NCI-H748 treated with DMSO at 0.1 percent for 48 hours (cell line): ENCODE measurements at regions not wholly inside any gene's neighbourhood (a gene's known extent, or its start where the extent isn't known, plus 50 kb on each side); places are given as distances from the start of the nearest gene placed in this dataset.
"Not testable (repeated sequence)": the region's sequence is repeated elsewhere in the genome, so short reads cannot be mapped to it uniquely, and the experiment has no call there.

Experiments used
- DNase-seq: peaks from one replicate; lab custom pipeline; 2025; lab: John Stamatoyannopoulos, UW

GRCh38 chr5:43926923-43927322 is 323.9 kb downstream of the NNT start:
- no peak for DNase-seq

DNA sequence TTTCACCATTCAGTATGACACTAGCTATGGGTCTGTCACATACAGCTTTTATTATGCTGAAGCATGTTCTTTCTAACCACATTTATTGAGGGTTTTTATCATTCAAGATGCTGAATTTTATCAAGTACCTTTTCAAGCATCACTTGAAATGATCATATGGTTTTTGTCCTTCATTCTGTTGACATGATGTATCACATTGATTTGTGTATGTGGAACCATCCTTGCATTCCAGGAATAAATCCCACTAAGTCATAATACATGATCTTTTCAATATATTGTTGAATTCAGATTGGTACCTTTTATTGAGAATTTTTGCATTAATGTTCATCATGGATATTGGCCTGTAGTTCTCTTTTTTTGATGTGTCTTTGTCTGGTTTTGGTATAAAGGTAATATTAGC is 317.4 kb downstream of the NNT start:
- DNase-seq, result no peak

GRCh38 chr5:43917925-43918324 is 314.9 kb downstream of the NNT start:
- no peak for DNase-seq

DNA sequence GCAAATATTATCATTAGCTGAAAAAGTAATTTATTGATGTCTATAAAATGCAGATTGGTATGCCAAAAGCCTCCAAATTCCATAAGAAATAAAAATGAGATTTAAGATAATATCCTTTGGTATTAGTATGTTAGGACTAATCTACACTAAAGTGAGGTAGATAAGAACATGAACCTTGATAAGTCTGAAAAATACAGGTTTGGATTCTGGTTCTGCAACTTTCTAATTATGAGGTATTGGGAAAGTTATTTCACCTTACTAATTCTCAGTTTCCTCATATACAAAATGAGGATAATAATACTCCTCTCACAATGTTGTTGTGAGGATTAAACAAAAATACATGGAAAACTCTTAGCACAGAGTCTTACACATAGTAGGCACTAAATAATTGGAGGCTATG is 300.1 kb downstream of the NNT start:
- DNase-seq, result no peak

GRCh38 chr5:43900974-43901373 is 298.0 kb downstream of the NNT start:
- no peak for DNase-seq

DNA sequence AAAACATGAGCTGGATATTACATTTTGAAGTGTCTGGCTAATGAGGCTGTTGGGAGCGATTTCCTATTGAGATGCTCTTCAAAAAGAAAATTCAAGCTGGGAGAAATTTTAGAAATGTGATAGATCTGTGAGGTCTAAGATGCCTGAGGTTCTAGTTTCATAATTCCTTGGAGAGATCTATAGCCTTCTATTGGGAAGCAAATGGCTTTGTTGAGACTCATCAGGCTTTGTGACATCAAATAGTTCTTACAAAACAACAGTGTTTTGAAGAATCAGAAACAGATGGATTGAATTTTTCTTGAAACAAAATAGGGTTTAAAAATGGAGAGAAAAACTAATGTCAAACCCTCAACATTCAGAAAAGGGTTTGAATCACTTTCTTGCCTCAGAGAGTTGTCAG is 292.9 kb downstream of the NNT start:
- no peak for DNase-seq

- DNase-seq, result no peak
Observed at GRCh38 chr5:43893951-43894684, 291.1 kb downstream of the NNT start.

GRCh38 chr5:43891112-43891511 is 288.1 kb downstream of the NNT start:
- DNase-seq, result no peak

DNA sequence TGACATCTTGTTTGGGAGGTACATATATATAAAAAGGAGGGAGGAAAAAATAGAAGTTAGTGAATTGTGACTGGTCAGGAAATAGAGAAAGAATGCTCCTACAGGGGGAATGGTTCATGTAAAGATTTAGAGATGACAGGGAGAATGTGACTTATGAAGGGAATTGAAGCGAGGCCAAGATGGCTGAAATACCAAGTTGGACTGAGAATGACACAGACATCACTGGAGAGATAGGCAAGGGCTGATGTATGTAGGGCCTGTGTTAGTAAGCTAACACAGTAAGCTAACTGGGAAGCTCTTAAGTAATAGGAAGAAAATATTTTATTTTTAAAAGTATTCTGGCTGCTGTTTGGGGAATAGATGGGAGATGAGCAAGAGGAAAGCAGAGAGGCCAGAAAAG is 286.3 kb downstream of the NNT start:
- DNase-seq, result no peak

DNA sequence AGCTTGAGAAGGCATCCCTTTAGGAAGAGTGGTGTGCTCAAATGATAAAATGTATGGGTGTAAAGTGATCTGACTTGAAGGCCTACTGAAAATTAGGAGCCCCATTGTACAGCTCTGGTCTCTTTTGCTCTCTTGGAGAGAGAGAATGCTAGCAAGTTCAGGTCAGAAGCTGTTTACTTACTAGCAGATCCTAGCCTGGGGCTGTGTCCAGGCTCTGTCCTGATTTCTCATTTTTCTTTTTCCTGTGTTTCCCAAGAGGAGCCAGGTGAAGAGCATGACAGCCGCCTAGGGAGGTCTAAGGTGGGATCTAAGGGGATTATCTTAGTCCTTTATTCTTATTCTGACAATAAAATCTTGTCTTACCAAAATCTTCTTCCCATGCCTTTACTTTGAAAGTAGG is 272.8 kb downstream of the NNT start:
- no peak for DNase-seq

DNA sequence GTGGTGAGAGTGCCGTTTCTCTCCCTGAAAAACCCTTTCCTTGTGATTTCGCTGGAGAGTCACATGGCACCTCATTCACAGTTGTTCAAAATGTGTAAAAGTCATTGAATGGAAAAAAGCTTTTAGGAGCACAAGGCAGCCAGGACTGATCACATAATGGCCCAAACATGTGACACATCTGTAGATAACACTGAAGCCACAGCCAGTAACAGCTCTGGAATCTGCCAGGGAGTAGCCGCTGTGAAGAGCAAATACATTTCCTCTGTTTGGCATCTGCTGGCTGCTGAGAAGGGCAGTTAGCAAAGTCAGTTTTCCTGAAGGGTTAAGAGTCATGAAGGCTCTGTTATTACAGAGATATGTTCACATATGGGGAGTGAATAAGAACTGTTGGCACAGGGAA is 271.8 kb downstream of the NNT start:
- DNase-seq, result no peak

- no peak for DNase-seq
Observed at GRCh38 chr5:43873791-43874190, 270.8 kb downstream of the NNT start.

DNA sequence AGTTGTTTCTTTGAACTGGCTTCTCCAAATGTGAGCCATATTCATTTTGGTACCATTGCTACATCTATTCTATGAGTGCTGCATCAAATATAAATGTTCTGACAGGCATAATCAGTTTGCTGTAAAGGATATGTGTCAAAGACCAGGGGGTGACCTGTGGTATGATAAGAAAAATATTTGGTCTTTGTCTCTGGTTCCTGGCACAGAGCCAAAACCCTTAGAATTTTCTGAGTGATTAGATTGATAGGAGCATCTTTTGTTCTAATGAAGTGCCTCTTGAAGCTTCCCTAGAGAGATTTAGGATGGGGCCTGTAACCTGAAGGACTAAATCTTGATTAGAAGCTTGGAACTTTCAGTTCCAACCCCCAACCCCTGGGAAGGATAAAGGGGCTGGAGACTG is 256.3 kb downstream of the NNT start:
- DNase-seq, result no peak

DNA sequence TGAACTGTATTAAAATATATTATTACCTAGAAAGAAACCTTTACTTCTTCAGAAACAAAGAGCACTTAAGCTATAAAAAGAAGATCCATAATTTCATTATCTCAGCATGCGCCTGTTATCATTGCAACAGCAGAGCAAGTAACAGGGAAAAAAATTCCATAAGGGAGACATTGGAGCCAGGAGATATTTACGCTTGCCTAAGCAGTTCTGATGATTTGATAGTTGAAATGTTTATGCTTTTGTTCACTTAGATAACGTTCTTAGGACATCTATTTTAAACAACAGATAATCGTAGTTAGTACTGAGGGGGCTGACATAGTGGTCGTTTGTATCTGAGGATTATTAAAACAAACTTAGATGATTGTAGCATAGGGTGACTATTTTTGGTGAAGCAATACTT is 252.5 kb downstream of the NNT start:
- no peak for DNase-seq

GRCh38 chr5:43854697-43855292 is 251.8 kb downstream of the NNT start:
- DNase-seq, result no peak

GRCh38 chr5:43852279-43852678 is 249.3 kb downstream of the NNT start:
- no peak for DNase-seq

DNA sequence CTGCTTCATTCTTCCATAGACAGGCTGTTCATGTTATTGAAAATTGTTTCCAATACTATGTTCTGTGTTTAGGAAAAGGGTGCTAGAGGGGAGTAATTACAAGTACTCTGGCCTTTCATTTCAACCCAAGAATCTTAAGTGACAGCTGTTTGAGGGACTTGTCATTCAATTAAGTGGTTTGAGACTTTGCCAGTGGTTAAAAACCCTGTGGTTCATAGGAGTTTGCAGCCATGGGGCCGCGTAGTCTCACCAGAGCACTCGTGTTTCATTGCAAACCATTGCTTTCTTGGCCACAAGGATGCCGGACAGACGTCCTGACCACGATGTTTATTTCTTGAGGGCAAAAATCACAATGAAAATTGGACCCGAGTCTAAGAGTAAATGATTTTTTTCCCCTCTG is 248.8 kb downstream of the NNT start:
- DNase-seq, result no peak

- no peak for DNase-seq
Observed at GRCh38 chr5:43840424-43841125, 237.6 kb downstream of the NNT start.

GRCh38 chr5:43839218-43839617 is 236.2 kb downstream of the NNT start:
- no peak for DNase-seq

GRCh38 chr5:43837996-43838395 is 235.0 kb downstream of the NNT start:
- no peak for DNase-seq

DNA sequence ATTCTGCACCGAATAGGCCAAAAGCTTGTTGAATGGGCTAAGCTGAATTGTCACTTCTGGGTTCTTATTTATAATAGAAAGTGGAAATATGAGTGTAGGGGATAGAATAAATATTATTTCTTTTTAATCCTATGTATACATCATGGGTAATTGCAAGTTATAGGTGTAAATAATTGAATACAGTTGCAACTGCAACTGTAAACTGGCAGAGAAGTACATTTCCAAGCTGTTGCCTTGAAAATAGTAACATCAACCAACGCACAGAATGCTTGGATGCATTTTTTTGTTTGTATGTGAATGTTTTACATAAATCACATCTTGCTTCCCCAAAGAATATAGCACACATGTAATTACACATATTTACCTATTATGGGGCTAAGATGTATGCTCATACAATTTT is 234.1 kb downstream of the NNT start:
- no peak for DNase-seq

DNA sequence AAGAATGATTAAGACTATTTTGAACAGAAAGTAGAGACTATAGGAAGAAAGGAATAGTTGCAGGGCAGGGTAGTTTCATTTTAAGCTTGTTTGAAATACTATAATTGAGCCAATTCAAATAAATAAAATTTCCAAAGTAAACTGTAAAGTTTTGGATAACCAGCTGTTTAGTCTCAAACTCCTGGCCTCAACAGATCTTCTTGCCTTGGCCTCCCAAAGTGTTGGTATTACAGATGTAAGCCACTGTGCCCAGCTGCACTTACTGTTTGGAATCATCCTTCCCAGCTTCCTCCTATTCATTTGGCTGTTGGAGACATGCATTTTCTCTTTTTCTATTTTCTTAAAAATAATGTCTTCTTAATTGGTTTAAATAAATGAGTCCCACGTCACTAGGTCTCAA is 231.0 kb downstream of the NNT start:
- DNase-seq, result no peak

DNA sequence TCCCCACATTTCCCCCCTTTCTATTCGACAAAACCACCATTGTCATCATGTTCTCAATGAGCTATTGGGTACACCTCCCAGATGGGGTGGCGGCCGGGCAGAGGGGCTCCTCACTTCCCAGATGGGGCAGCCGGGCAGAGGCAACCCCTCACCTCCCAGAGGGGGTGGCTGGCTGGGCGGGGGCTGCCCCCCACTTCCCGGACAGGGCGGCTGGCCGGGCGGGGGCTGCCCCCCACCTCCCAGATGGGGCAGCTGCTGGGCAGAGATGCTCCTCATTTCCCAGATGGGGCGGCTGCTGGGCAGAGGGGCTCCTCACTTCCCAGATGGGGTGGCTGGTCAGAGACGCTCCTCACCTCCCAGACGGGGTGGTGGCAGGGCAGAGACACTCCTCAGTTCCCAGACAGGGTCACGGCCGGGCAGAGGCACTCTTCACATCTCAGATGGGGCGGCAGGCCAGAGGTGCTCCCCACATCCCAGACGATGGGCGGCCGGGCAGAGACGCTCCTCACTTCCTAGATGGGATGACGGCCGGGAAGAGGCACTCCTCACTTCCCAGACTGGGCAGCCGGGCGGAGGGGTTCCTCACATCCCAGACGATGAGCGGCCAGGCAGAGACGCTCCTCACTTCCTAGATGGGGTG is 221.5 kb downstream of the NNT start:
- DNase-seq, result not testable (repeated sequence)
